Left kidney (tissue), 1 donor: ENCODE measurements at regions not wholly inside any gene's neighbourhood (a gene's known extent, or its start where the extent isn't known, plus 50 kb on each side); places are given as distances from the start of the nearest gene placed in this dataset.
"Not testable (repeated sequence)": the region's sequence is repeated elsewhere in the genome, so short reads cannot be mapped to it uniquely, and the experiment has no call there.

ENCODE experiments used
- DNase-seq: peaks from one replicate; pipeline ENCODE4 v3.0.0-alpha.2; 2013

DNA sequence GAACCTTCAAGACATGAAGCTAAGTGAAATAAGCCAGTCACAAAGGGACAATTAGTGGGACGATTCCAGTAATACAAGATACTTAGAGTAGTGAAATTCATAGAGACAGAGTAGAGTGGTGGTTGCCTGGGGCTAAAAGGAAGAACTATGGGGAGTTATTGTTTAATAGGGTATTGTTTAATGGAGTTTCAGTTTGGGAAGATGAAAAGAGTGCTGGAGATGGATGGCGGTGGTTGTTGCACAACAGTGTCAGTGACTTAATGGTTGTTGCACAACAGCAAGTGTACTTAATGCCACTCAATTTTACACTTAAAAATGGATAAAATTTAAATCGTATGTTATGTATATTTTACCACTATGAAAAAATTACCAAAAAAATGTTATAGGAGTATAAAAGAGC is 209.7 kb upstream of the TENT5A start:
- DNase-seq = no peak

GRCh38 chr6:81950877-81951276 is 198.4 kb upstream of the TENT5A start:
- no peak for DNase-seq

DNA sequence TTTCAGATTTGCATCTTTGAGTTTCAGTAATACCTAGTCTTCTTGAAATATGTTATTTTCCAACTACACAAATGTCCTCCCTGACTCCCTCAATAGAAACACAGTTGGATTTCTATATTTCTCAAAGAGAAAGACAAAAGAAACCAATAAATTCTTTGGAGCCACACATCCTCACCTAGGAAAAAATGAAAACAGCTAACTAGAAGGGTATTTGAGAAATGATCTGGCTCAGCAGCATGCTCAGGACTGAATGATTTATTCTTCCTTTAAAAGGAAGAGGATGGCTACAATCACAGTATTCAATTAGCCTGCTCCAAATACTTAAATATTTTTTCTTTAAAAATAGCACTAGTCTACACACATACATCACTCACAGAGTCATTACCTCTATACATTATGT is 196.4 kb upstream of the TENT5A start:
- no peak for DNase-seq

GRCh38 chr6:81948196-81948595 is 195.7 kb upstream of the TENT5A start:
- not testable (repeated sequence) for DNase-seq

- DNase-seq = no peak
Measured at GRCh38 chr6:81944661-81945060, 192.2 kb upstream of the TENT5A start.

DNA sequence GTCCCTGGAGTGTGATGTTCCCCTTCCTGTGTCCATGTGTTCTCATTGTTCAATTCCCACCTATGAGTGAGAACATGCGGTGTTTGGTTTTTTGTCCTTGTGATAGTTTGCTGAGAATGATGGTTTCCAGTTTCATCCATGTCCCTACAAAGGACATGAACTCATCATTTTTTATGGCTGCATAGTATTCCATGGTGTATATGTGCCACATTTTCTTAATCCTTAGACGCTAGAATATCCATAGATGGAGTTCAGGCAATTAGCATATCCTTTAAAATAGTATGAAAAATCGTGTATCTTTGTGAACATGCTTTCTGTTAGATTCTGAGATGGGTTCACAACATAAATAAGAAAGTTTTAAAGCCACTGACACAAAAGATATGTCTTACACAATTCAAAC is 190.4 kb upstream of the TENT5A start:
- not testable (repeated sequence) for DNase-seq

GRCh38 chr6:81942067-81942370 is 189.5 kb upstream of the TENT5A start:
- DNase-seq = no peak

DNA sequence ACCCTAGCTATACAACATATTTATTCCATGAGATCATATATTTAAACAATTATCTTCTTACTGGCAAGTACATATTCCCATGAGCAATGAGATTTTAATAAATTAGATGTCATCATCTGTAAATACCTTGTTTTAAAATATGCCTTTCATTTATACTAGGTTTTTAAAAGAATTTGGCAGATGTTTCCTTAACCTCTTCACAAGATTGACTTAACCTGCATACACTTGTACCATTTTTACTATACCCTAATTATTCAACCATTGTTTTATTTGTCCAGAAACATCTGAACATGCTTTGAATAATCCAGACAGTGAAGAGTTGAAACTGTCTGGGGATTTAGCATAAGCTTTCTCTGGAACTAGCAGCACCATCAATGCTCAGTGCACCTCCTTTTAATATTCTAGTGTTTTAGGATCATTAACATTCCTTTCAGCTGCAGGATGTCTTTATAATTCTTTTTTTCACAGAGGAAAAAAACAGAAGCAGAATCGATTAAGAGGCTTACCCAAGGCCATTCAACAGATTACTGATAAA is 188.0 kb upstream of the TENT5A start:
- DNase-seq = no peak

GRCh38 chr6:81939766-81940165 is 187.3 kb upstream of the TENT5A start:
- DNase-seq = no peak

- no peak for DNase-seq
Measured at GRCh38 chr6:81938991-81939732, 186.7 kb upstream of the TENT5A start.

- no peak for DNase-seq
Measured at GRCh38 chr6:81938014-81938856, 185.8 kb upstream of the TENT5A start.

DNA sequence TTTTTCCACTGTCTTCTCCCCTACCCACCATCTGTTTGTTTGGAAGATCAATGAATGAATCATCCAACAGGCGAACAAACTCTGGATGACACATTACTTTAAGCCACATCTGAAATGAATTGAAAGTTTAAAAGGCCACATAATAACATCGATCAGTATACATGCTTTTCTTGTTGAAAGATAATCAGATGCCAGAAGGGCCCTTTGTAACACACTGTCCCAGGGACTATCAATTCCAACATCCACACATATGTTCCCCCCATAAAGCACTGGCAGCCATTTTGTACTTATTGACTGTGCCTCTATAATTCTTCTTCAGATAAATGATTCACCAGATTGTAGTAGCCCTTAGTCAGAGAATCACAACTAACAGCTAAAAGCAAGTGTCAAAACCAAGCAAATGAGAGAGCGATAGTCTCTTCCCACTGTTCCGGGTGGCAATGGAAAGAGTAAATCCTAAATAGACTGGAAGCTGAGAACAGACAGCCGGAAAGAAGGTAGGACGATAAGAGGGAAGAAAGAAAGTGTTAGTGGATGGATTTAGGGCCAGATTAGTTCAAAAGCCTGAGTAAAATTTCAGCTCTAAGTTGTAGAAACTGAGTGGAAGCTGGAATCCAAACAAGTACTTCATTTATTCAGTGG is 184.9 kb upstream of the TENT5A start:
- DNase-seq = no peak

DNA sequence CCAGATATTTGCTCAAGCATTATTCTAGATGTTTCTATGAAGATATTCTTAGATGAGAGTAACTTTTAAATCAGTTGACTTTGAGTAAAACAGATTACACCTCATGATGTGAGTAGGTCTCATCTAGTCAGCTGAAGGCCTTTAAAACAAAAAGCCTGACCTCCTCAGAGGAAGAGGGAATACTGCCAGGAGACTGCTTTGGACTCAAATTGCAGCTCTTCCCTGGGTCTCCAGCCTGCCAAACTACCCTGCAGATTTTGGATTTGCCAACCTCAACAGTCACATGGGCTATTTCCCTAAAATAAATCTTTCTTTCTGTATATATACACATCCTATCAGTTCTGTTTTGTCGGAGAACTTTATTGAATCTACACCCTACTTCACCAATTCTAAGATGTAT is 182.5 kb upstream of the TENT5A start:
- DNase-seq = no peak

- no peak for DNase-seq
Measured at GRCh38 chr6:81933608-81934051, 181.1 kb upstream of the TENT5A start.

DNA sequence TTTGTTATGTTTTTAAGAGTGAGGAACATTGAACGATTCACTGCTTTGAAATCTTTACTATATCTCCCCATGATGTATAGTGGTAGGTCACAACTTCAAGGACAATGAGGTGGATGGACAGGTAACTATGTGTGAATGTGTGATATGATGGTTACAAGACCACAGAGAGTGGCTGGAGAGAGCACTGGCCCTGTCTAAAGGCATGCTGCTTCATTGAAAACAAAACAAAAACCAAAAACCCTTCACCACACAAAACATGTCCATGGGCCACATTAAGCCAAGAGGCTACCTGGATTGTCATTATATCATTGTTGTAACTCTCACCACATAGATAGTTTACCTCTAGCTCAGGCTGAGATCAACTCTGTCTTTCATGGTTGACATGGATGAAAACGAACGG is 180.6 kb upstream of the TENT5A start:
- DNase-seq = no peak

DNA sequence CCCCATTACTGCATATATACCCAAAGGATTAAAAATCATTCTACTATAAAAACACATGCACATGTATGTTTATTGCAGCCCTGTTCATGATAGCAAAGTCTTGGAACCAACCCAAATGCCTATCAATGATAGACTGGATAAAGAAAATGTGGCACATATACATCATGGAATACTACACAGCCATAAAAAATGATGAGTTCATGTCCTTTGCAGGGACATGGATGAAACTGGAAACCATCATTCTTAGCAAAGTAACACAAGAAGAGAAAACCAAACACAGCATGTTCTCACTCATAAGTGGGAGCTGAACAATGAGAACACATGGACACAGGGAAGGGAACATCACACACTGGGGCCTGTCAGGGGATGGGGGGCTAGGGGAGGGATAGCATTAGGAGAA is 180.0 kb upstream of the TENT5A start:
- not testable (repeated sequence) for DNase-seq

DNA sequence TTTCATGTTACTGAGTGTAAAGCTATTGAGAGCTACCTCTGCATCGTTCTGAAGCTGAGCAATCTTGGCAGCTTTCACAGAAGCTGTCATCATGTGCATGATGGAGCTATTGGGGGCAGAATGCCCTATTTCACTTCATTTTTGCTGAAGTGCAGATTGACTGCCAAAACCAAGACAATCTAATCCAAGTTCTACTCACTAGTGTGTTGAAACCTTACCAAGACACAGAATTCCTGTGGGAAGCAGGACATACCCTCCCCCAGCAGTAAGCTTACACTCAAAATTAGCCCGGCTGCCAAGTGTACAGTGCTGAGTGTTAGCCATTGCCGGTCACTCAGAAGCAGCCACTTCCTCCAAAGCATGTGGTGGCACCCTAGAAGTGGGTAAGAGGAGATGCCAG is 177.3 kb upstream of the TENT5A start:
- DNase-seq = no peak

DNA sequence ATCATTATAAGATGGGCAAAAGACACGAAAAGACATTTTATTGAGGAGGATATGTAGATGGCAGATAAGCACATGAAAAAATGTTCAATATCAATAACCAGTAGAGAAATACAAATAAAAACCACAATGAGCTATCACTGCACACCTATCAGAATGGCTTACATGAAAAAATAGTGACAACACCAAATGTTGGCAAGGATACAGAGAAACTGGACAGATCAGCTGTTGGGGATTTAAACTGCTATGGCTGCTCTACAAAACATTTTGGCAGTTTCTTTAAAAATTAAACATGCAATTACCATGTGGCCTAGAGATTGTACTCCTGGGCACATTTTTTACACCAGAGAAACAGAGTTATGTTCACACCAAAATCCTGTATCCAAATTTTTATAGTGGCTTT is 172.7 kb upstream of the TENT5A start:
- no peak for DNase-seq

GRCh38 chr6:81909981-81910900 is 157.8 kb upstream of the TENT5A start:
- no peak for DNase-seq

GRCh38 chr6:81909162-81909561 is 156.7 kb upstream of the TENT5A start:
- no peak for DNase-seq

DNA sequence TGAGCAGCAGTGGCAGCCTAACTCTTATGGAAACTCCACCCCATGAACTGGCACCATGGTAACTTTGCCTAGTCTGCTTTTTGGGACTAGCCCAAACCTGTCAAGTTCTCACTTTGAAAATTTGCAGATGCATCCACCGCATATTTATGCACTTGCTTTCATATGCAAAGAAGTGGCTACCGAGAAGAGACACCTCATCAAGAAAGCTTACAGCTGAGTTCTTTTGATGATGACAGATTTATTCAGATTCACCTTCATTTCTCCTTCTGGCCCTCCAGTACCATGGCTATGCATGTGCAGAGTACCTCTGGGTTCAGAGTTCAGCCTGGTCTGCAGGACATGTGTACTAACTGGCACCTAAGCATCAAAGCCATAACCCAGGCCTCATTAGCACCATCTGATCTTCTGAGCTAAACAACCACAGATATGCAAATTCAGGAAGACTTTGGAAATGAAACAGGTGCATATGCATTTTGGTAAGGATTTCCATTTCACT is 154.3 kb upstream of the TENT5A start:
- no peak for DNase-seq

GRCh38 chr6:81906041-81906440 is 153.6 kb upstream of the TENT5A start:
- no peak for DNase-seq
